NCI-H510A treated with DMSO at 0.1 percent for 48 hours (cell line): ENCODE measurements at regions not wholly inside any gene's neighbourhood (a gene's known extent, or its start where the extent isn't known, plus 50 kb on each side); places are given as distances from the start of the nearest gene placed in this dataset.

Source experiments
- DNase-seq: peaks from one replicate; lab custom pipeline; 2025; lab: John Stamatoyannopoulos, UW

- DNase-seq, result no peak
Observed at GRCh38 chr6:169165561-169166300, 87.9 kb downstream of the THBS2 start.

GRCh38 chr6:169164986-169165385 is 88.7 kb downstream of the THBS2 start:
- no peak for DNase-seq

- DNase-seq, result no peak
Observed at GRCh38 chr6:169164451-169164850, 89.2 kb downstream of the THBS2 start.

- DNase-seq, result no peak
Observed at GRCh38 chr6:169163411-169163901, 90.2 kb downstream of the THBS2 start.

GRCh38 chr6:169162752-169163407 is 90.8 kb downstream of the THBS2 start:
- no peak for DNase-seq

GRCh38 chr6:169162249-169162648 is 91.4 kb downstream of the THBS2 start:
- no peak for DNase-seq

- no peak for DNase-seq
Observed at GRCh38 chr6:169161572-169162167, 92.0 kb downstream of the THBS2 start.

- DNase-seq, result no peak
Observed at GRCh38 chr6:169160855-169161560, 92.6 kb downstream of the THBS2 start.

- DNase-seq, result no peak
Observed at GRCh38 chr6:169160091-169160854, 93.4 kb downstream of the THBS2 start.

- DNase-seq, result no peak
Observed at GRCh38 chr6:169159331-169159730, 94.3 kb downstream of the THBS2 start.

GRCh38 chr6:169158691-169159090 is 95.0 kb downstream of the THBS2 start:
- DNase-seq, result no peak

- no peak for DNase-seq
Observed at GRCh38 chr6:169158174-169158573, 95.5 kb downstream of the THBS2 start.

- no peak for DNase-seq
Observed at GRCh38 chr6:169157197-169158148, 96.2 kb downstream of the THBS2 start.

- no peak for DNase-seq
Observed at GRCh38 chr6:169156793-169157147, 96.9 kb downstream of the THBS2 start.

GRCh38 chr6:169156108-169156792 is 97.4 kb downstream of the THBS2 start:
- DNase-seq, result no peak

GRCh38 chr6:169155481-169155880 is 98.2 kb downstream of the THBS2 start:
- no peak for DNase-seq

- no peak for DNase-seq
Observed at GRCh38 chr6:169153401-169153800, 100.2 kb downstream of the THBS2 start.

GRCh38 chr6:169146521-169146920 is 107.1 kb downstream of the THBS2 start:
- DNase-seq, result no peak

- DNase-seq, result no peak
Observed at GRCh38 chr6:169145991-169146501, 107.6 kb downstream of the THBS2 start.

- no peak for DNase-seq
Observed at GRCh38 chr6:169145496-169145895, 108.2 kb downstream of the THBS2 start.
